HepG2 (cell line): ENCODE measurements at regions not wholly inside any gene's neighbourhood (a gene's known extent, or its start where the extent isn't known, plus 50 kb on each side); places are given as distances from the start of the nearest gene placed in this dataset.

Experiments
- AHR ChIP-seq: IDR thresholded peaks from 2 replicates; pipeline ENCODE4 v1.6.1; 2018; ENCODE audit warnings: missing genetic modification reagents, missing compliant biosample characterization
- ATF1 ChIP-seq: IDR thresholded peaks from 2 replicates; pipeline ENCODE4 v1.6.1; 2016; ENCODE audit warnings: mild to moderate bottlenecking, control low read depth
- CEBPG ChIP-seq: IDR thresholded peaks from 2 replicates; pipeline ENCODE4 v1.6.1; 2016
- CSRNP1 ChIP-seq: sonication (generic); formaldehyde crosslinking; IDR thresholded peaks from 2 replicates; pipeline ENCODE4 v1.8.1; 2023; ENCODE audit warnings: mild to moderate bottlenecking, missing genetic modification reagents
- HHEX ChIP-seq: IDR thresholded peaks from 2 replicates; pipeline ENCODE4 v1.6.1; 2016; ENCODE audit warnings: control low read depth
- MAFF ChIP-seq: IDR thresholded peaks from 2 replicates; pipeline ENCODE4 v1.6.1; 2011; ENCODE audit warnings: low read depth, low read length, improper control_type of control experiment
- NBN ChIP-seq: fragments of 450-650 bp; conservative IDR thresholded peaks from 2 replicates; pipeline ENCODE4 v1.6.1; 2017
- NR1H2 ChIP-seq: sonication (generic); formaldehyde crosslinking; IDR thresholded peaks from 2 replicates; pipeline ENCODE4 v1.8.1; 2022; ENCODE audit warnings: low read depth, missing genetic modification reagents, borderline replicate concordance
- NR2F6 ChIP-seq, 2 experiments: IDR thresholded peaks; 2 replicates each; pipeline ENCODE4 v1.6.1; 2016; ENCODE audit warnings: antibody characterized with exemption in 1 of 2, mild to moderate bottlenecking in 1 of 2
- PBX3 ChIP-seq: sonication (generic); formaldehyde crosslinking; IDR thresholded peaks from 2 replicates; pipeline ENCODE4 v1.8.1; 2023; ENCODE audit warnings: missing genetic modification reagents, inconsistent platforms, borderline replicate concordance
- PHF20 ChIP-seq: sonication (generic); formaldehyde crosslinking; IDR thresholded peaks from 2 replicates; pipeline ENCODE4 v1.5.0; 2020; ENCODE audit warnings: mild to moderate bottlenecking, missing genetic modification reagents
- SMYD3 ChIP-seq: sonication (generic); formaldehyde crosslinking; IDR thresholded peaks from 2 replicates; pipeline ENCODE4 v1.8.1; 2023; ENCODE audit warnings: mild to moderate bottlenecking, missing genetic modification reagents
- STAT5B ChIP-seq: sonication (generic); formaldehyde crosslinking; IDR thresholded peaks from 2 replicates; pipeline ENCODE4 v1.4.0; 2020; ENCODE audit warnings: missing genetic modification reagents
- TCF7L2 ChIP-seq: IDR thresholded peaks from 2 replicates; pipeline ENCODE4 v1.6.1; 2011; ENCODE audit warnings: mild to moderate bottlenecking, low read depth, low read length, moderate library complexity
- ZKSCAN1 ChIP-seq: fragments of 150-350 bp; IDR thresholded peaks from 2 replicates; pipeline ENCODE4 v1.6.1; 2014; ENCODE audit warnings: low read length
- ZNF17 ChIP-seq: sonication (generic); formaldehyde crosslinking; IDR thresholded peaks from 2 replicates; pipeline ENCODE4 v1.5.0; 2020; ENCODE audit warnings: mild to moderate bottlenecking, missing genetic modification reagents
- ZNF552 ChIP-seq: sonication (generic); formaldehyde crosslinking; IDR thresholded peaks from 2 replicates; pipeline ENCODE4 v1.9.0; 2022; ENCODE audit warnings: missing genetic modification reagents, mild to moderate bottlenecking, borderline replicate concordance
- ZNF580 ChIP-seq: IDR thresholded peaks from 2 replicates; pipeline ENCODE4 v1.6.1; 2016; ENCODE audit warnings: low read depth, borderline replicate concordance
- ZNF646 ChIP-seq: sonication (generic); formaldehyde crosslinking; IDR thresholded peaks from 2 replicates; pipeline ENCODE4 v1.9.0; 2021; ENCODE audit warnings: mild to moderate bottlenecking, missing genetic modification reagents
- ZNF652 ChIP-seq: IDR thresholded peaks from 2 replicates; pipeline ENCODE4 v1.6.1; 2016; ENCODE audit warnings: low read depth, borderline replicate concordance
- ZNF768 ChIP-seq: sonication (generic); formaldehyde crosslinking; IDR thresholded peaks from 2 replicates; pipeline ENCODE4 v1.4.0; 2020; ENCODE audit warnings: missing genetic modification reagents
- ZNF775 ChIP-seq: sonication (generic); formaldehyde crosslinking; IDR thresholded peaks from 2 replicates; pipeline ENCODE4 v1.4.0; 2020; ENCODE audit warnings: missing genetic modification reagents, mild to moderate bottlenecking, moderate library complexity, borderline replicate concordance
- ZNF883 ChIP-seq: sonication (generic); formaldehyde crosslinking; IDR thresholded peaks from 2 replicates; pipeline ENCODE4 v1.5.1; 2020; ENCODE audit warnings: mild to moderate bottlenecking, missing genetic modification reagents; ENCODE audit errors: not compliant biosample characterization

GRCh38 chr6:127023001-127023778, 95.3 kb upstream of the RSPO3 start (continued):
- 0 out of 2 replicates have a peak, but pooled peaks have one; percentile 41 for TF ChIP-seq ZNF580
- TF ChIP-seq CEBPG (CRISPR knock-in tag), result peak; percentile 57
- no peak for TF ChIP-seq AHR (CRISPR knock-in tag)
- no peak for TF ChIP-seq ZNF768 (CRISPR knock-in tag)
- peak; percentile 55 for TF ChIP-seq TCF7L2
- peak; percentile 53; the same call in 1 of the 2 replicates for TF ChIP-seq CSRNP1 (CRISPR knock-in tag)
- TF ChIP-seq ZNF646 (CRISPR knock-in tag), result no peak
- no peak for TF ChIP-seq ZNF883
- TF ChIP-seq ZNF652 (CRISPR knock-in tag), result no peak
- peak; percentile 99 for TF ChIP-seq HHEX (CRISPR knock-in tag)
- TF ChIP-seq NR1H2, result no peak
- TF ChIP-seq MAFF, result peak; percentile 89
- peak; percentile 41; the same call in 1 of the 2 replicates for TF ChIP-seq ATF1 (CRISPR knock-in tag)
- TF ChIP-seq PHF20 (CRISPR knock-in tag), result no peak
- TF ChIP-seq SMYD3 (CRISPR knock-in tag), result peak; percentile 90
- TF ChIP-seq NBN, result no peak
- TF ChIP-seq ZKSCAN1, result no peak
- no peak for TF ChIP-seq ZNF17 (CRISPR knock-in tag)
- TF ChIP-seq STAT5B, result 0 out of 2 replicates have a peak, but pooled peaks have one; percentile 53
- no peak for TF ChIP-seq ZNF552 (CRISPR knock-in tag)
- TF ChIP-seq NR2F6 (IDR thresholded peaks at IDR 0.05), result peak; percentile 96
- peak; percentile 86 for TF ChIP-seq NR2F6 (CRISPR knock-in tag; IDR thresholded peaks at IDR 0.05)
- TF ChIP-seq ZNF775 (CRISPR knock-in tag), result no peak
- TF ChIP-seq PBX3 (CRISPR knock-in tag), result no peak
